ENCODE measurements at regions not wholly inside any gene's neighbourhood (a gene's known extent, or its start where the extent isn't known, plus 50 kb on each side); places are given as distances from the start of the nearest gene placed in this dataset.

DNA sequence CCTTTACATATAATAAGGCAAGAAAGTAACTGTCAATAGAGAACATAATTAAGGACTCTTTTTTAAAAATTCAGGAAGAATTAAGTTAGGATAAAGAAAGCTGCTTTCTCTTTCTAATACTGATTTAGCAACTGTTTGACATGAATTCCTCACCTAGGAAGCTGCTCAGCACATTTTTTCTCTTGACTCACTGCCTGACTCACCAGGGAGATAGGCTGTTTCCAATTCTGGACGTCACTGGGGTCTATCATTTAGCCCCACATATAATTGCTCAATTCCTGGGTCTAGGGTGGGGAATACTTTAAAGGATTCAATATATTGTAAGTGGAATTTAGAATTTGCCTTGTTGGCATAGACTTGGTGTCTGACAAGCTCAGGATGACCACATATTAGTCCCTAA lies 50.8 kb upstream of the UGP2 start:
- H4K20me1 ChIP-seq (ENCODE audit: control insufficient read depth, extremely low read depth, insufficient read depth, low read length) = no peaks in the 10 kb centered on the region
- H3K4me2 ChIP-seq (ENCODE audit: extremely low read depth, insufficient read depth, low read length) = peak overlapping the region; percentile 42
- no peaks in the 10 kb centered on the region for H3K79me2 ChIP-seq (ENCODE audit: control insufficient read depth, insufficient read depth, low read length)
- H2AFZ ChIP-seq (ENCODE audit: low read length) = no peak overlapping the region
- peak overlapping the region; percentile 72 for H3K27ac ChIP-seq (ENCODE audit: insufficient read depth, low read length)
- no peak for TF ChIP-seq EZH2 (IDR thresholded peaks at IDR 0.05; ENCODE audit: low read length, missing control alignments)
- TF ChIP-seq, protein P1, sequence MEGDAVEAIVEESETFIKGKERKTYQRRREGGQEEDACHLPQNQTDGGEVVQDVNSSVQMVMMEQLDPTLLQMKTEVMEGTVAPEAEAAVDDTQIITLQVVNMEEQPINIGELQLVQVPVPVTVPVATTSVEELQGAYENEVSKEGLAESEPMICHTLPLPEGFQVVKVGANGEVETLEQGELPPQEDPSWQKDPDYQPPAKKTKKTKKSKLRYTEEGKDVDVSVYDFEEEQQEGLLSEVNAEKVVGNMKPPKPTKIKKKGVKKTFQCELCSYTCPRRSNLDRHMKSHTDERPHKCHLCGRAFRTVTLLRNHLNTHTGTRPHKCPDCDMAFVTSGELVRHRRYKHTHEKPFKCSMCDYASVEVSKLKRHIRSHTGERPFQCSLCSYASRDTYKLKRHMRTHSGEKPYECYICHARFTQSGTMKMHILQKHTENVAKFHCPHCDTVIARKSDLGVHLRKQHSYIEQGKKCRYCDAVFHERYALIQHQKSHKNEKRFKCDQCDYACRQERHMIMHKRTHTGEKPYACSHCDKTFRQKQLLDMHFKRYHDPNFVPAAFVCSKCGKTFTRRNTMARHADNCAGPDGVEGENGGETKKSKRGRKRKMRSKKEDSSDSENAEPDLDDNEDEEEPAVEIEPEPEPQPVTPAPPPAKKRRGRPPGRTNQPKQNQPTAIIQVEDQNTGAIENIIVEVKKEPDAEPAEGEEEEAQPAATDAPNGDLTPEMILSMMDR (conservative IDR thresholded peaks at IDR 0.05 in 1 of 2, IDR thresholded peaks at IDR 0.05 in 1 of 2; ENCODE audit: low read depth in 1 of 2, low read length in 2 of 2) = no peak
- DNase-seq (ENCODE audit: low read depth in 2 of 2) = peak; percentile 92 to 93
- no peaks in the 10 kb centered on the region for H3K27me3 ChIP-seq (ENCODE audit: control insufficient read depth, insufficient read depth, low read length)
- H3K4me3 ChIP-seq (replicated peaks in 1 of 4; ENCODE audit: control extremely low read depth in 1 of 4, insufficient read depth in 1 of 4, low read depth in 3 of 4, low read length in 4 of 4) = no peak overlapping the region
- peaks cover 24% of the 10 kb centered on the region for H3K4me1 ChIP-seq (ENCODE audit: control insufficient read depth, extremely low read depth, insufficient read depth, low read length)
- no peak overlapping the region for H3K9ac ChIP-seq (ENCODE audit: insufficient read depth, low read length)
- H3K9me3 ChIP-seq (ENCODE audit: control insufficient read depth, insufficient read depth, low read depth, low read length) = no peaks in the 10 kb centered on the region
- H3K36me3 ChIP-seq (ENCODE audit: control insufficient read depth, insufficient read depth, low read length) = no peaks in the 10 kb centered on the region

DNA sequence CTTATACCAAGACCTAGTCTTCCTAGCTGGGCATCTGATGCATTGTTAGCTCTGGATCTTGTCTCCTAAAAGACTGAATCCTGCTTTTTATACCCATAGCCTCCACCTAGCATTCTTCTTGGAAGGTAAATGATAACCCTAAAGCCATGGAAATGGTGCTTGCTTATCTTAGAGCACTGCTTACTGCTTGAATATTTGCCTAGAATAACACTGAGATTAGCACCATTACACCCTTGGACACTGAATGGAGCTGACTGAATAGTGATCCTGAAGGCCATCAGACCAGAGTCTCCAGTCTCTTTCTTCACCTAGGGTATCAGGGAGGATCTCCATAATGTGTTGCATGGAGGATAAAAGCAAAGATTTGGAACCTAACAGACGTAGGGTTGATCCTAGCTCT lies 50.3 kb upstream of the UGP2 start:
- peak overlapping the region; percentile 72 for H3K27ac ChIP-seq (ENCODE audit: insufficient read depth, low read length)
- TF ChIP-seq EZH2 (IDR thresholded peaks at IDR 0.05; ENCODE audit: low read length, missing control alignments) = no peak
- TF ChIP-seq, protein P1 (conservative IDR thresholded peaks at IDR 0.05 in 1 of 2, IDR thresholded peaks at IDR 0.05 in 1 of 2; ENCODE audit: low read depth in 1 of 2, low read length in 2 of 2) = no peak
- H3K36me3 ChIP-seq (ENCODE audit: control insufficient read depth, insufficient read depth, low read length) = no peaks in the 10 kb centered on the region
- no peak for DNase-seq (ENCODE audit: low read depth in 2 of 2)
- H2AFZ ChIP-seq (ENCODE audit: low read length) = no peak overlapping the region
- H3K4me1 ChIP-seq (ENCODE audit: control insufficient read depth, extremely low read depth, insufficient read depth, low read length) = peaks cover 24% of the 10 kb centered on the region
- no peaks in the 10 kb centered on the region for H3K79me2 ChIP-seq (ENCODE audit: control insufficient read depth, insufficient read depth, low read length)
- no peak overlapping the region for H3K4me2 ChIP-seq (ENCODE audit: extremely low read depth, insufficient read depth, low read length)
- no peaks in the 10 kb centered on the region for H3K27me3 ChIP-seq (ENCODE audit: control insufficient read depth, insufficient read depth, low read length)
- no peaks in the 10 kb centered on the region for H3K9me3 ChIP-seq (ENCODE audit: control insufficient read depth, insufficient read depth, low read depth, low read length)
- H4K20me1 ChIP-seq (ENCODE audit: control insufficient read depth, extremely low read depth, insufficient read depth, low read length) = no peaks in the 10 kb centered on the region
- H3K9ac ChIP-seq (ENCODE audit: insufficient read depth, low read length) = no peak overlapping the region
- H3K4me3 ChIP-seq (replicated peaks in 1 of 4; ENCODE audit: control extremely low read depth in 1 of 4, insufficient read depth in 1 of 4, low read depth in 3 of 4, low read length in 4 of 4) = no peak overlapping the region

All from fibroblast of lung (primary cell).